Thoracic aorta (tissue), 2 donors: ENCODE measurements at regions not wholly inside any gene's neighbourhood (a gene's known extent, or its start where the extent isn't known, plus 50 kb on each side); places are given as distances from the start of the nearest gene placed in this dataset.

Experiments used
- ATAC-seq: fragments of 150-250 bp; one replicate; pipeline ENCODE4 v1.8.0; 2017; ENCODE audit warnings: low read depth; ENCODE audit not compliant: insufficient number of reproducible peaks, low FRiP score
- DNase-seq: peaks from one replicate; pipeline ENCODE4 v3.0.0-alpha.2; 2020; ENCODE audit warnings: low spot score
- H3K27ac ChIP-seq, 2 donors: fragments of 200-600 bp; sonication (generic); 1 replicate in 1 of 2; 2 replicates in 1 of 2; pipeline ENCODE4 v1.5.1; 2016; ENCODE audit warnings: mild to moderate bottlenecking in 2 of 2, moderate library complexity in 2 of 2
- H3K27me3 ChIP-seq: fragments of 200-600 bp; sonication (generic); replicated peaks from 2 replicates; pipeline ENCODE4 v1.6.0; 2016; ENCODE audit warnings: mild to moderate bottlenecking; ENCODE audit not compliant: insufficient read depth
- H3K36me3 ChIP-seq: fragments of 200-600 bp; sonication (generic); one replicate; pipeline ENCODE4 v1.5.1; 2016
- H3K4me1 ChIP-seq, 2 donors: fragments of 200-600 bp; sonication (generic); 1 replicate in 1 of 2; 2 replicates in 1 of 2; pipeline versions ENCODE4 v1.5.1 to v1.6.0; 2016; ENCODE audit warnings: low read depth in 2 of 2, mild to moderate bottlenecking in 1 of 2; ENCODE audit not compliant: control insufficient read depth in 1 of 2
- H3K4me3 ChIP-seq: fragments of 200-600 bp; sonication (generic); 2 replicates; pipeline ENCODE4 v1.5.1; 2016; ENCODE audit warnings: mild to moderate bottlenecking
- H3K9me3 ChIP-seq: fragments of 200-600 bp; sonication (generic); 2 replicates; pipeline ENCODE4 v1.5.1; 2016
- TF ChIP-seq, protein P1 (sequence below): fragments of 200-600 bp; sonication (generic); IDR thresholded peaks from one replicate; pipeline ENCODE4 v1.5.1; 2019; ENCODE audit warnings: antibody characterized with exemption

DNA sequence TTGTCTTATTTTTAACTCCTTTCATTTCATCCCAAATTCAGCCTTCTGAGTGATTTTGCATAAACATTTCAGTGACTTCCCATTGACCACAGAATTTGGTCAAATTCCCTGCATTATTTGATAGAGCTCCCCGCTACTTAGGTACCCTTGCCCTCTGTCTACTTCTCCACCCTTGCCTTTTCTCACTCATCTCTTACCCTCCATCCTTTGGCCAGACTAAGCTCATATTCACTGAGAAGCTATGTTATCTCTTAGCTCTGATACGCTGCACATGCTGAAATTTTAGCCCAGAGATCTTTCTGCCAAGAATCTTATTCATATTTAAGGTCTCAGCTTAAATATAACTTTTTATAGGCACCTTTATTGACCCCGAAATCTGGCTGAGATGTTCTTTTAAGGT lies 1031.9 kb downstream of the ADGRL3 start:
- Histone ChIP-seq H3K27ac (no peak overlapping the region), H3K4me3 (no peak overlapping the region), H3K36me3 (no peaks in the 10 kb centered on the region), H3K9me3 (no peaks in the 10 kb centered on the region), H3K4me1 (no peaks in the 10 kb centered on the region), H3K27me3 (no peaks in the 10 kb centered on the region)
- TF ChIP-seq, protein P1, sequence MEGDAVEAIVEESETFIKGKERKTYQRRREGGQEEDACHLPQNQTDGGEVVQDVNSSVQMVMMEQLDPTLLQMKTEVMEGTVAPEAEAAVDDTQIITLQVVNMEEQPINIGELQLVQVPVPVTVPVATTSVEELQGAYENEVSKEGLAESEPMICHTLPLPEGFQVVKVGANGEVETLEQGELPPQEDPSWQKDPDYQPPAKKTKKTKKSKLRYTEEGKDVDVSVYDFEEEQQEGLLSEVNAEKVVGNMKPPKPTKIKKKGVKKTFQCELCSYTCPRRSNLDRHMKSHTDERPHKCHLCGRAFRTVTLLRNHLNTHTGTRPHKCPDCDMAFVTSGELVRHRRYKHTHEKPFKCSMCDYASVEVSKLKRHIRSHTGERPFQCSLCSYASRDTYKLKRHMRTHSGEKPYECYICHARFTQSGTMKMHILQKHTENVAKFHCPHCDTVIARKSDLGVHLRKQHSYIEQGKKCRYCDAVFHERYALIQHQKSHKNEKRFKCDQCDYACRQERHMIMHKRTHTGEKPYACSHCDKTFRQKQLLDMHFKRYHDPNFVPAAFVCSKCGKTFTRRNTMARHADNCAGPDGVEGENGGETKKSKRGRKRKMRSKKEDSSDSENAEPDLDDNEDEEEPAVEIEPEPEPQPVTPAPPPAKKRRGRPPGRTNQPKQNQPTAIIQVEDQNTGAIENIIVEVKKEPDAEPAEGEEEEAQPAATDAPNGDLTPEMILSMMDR = no peak
- DNase-seq (no peak), ATAC-seq (peak; percentile 61)

- no peaks in the 10 kb centered on the region for H3K4me1 ChIP-seq
- ATAC-seq = no peak
Measured at GRCh38 chr4:62226082-62226481, 1026.0 kb downstream of the ADGRL3 start.

DNA sequence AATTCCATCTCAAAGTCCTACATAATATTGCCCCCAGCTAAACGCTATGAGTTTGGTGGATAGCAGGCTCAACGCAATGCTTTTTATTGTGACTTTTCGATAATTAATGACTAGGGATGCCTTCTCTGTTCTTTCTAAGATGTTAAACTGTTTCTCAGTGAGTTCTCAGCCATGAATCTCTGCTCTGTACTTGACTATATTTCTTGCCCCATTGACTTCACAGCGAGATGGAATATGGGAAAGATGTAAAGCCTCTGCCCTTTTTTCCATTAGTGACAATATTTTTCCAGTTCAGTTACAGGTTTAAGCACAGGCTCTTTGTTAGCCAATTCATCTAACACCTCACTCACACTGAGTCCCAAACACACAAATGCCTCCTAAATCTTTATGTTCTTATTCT lies 1022.0 kb downstream of the ADGRL3 start:
- no peaks in the 10 kb centered on the region for H3K27me3 ChIP-seq
- no peaks in the 10 kb centered on the region for H3K4me1 ChIP-seq
- no peak overlapping the region for H3K4me3 ChIP-seq
- no peak for ATAC-seq
- no peaks in the 10 kb centered on the region for H3K9me3 ChIP-seq
- no peaks in the 10 kb centered on the region for H3K36me3 ChIP-seq
- no peak for DNase-seq
- H3K27ac ChIP-seq = no peak overlapping the region
- TF ChIP-seq, protein P1 = no peak

More at GRCh38 chr4:62226082-62226481, 1026.0 kb downstream of the ADGRL3 start:
- DNase-seq = no peak
- no peaks in the 10 kb centered on the region for H3K36me3 ChIP-seq
- no peaks in the 10 kb centered on the region for H3K27me3 ChIP-seq
- H3K9me3 ChIP-seq = no peaks in the 10 kb centered on the region
- H3K27ac ChIP-seq = no peak overlapping the region
- TF ChIP-seq, protein P1 = no peak
- no peak overlapping the region for H3K4me3 ChIP-seq

GRCh38 chr4:62210486-62210885 lies 1010.4 kb downstream of the ADGRL3 start:
- ATAC-seq = no peak
- TF ChIP-seq, protein P1 = no peak
- H3K4me1 ChIP-seq = no peaks in the 10 kb centered on the region
- DNase-seq = no peak
- H3K27me3 ChIP-seq = no peaks in the 10 kb centered on the region
- H3K27ac ChIP-seq = no peak overlapping the region
- H3K4me3 ChIP-seq = no peak overlapping the region
- H3K36me3 ChIP-seq = no peaks in the 10 kb centered on the region
- H3K9me3 ChIP-seq = no peaks in the 10 kb centered on the region

GRCh38 chr4:62209757-62210485 lies 1009.8 kb downstream of the ADGRL3 start:
- TF ChIP-seq, protein P1 = no peak
- no peaks in the 10 kb centered on the region for H3K36me3 ChIP-seq
- DNase-seq = no peak
- no peaks in the 10 kb centered on the region for H3K9me3 ChIP-seq
- H3K4me1 ChIP-seq = no peaks in the 10 kb centered on the region
- H3K4me3 ChIP-seq = no peak overlapping the region
- ATAC-seq = no peak
- no peak overlapping the region for H3K27ac ChIP-seq
- H3K27me3 ChIP-seq = no peaks in the 10 kb centered on the region
